ENCODE measurements at regions not wholly inside any gene's neighbourhood (a gene's known extent, or its start where the extent isn't known, plus 50 kb on each side); places are given as distances from the start of the nearest gene placed in this dataset.

DNA sequence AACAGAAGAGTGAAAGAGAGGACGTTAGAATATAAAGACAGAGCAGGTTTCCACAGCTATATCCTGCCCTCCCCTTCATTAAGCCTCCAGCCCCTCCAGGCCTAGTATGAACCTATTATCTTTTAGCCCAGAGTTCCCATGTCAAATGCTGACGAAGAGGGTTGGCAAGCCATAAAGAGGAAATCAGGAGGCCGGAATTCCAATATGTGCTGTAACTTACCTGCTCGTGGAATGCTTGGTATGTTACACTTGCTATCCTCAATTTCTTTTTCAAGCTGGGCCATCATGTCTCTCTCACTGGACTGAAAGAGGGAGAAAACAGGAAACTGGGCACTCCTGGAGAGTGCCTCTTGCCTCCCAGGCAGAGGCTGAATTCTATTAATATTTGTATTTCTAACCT, 264.1 kb downstream of the TRIB2 start:
- Histone ChIP-seq H3K27ac (ENCODE audit: low read depth in 1 of 3, low read length in 2 of 3) (no peak overlapping the region), H3K9me3 (ENCODE audit: control insufficient read depth in 2 of 2, insufficient read depth in 1 of 2, low read depth in 1 of 2, low read length in 1 of 2) (no peaks in the 10 kb centered on the region), H3K4me1 (ENCODE audit: control insufficient read depth in 3 of 3, insufficient read depth in 2 of 3, low read depth in 1 of 3, low read length in 2 of 3) (no peaks in the 10 kb centered on the region), H3K27me3 (ENCODE audit: control insufficient read depth in 3 of 3, insufficient read depth in 3 of 3, low read length in 3 of 3) (peaks cover 0 to 3% (median 0%) of the 10 kb centered on the region in 3 donors), H3K36me3 (ENCODE audit: control insufficient read depth in 3 of 3, insufficient read depth in 2 of 3, low read depth in 1 of 3, low read length in 3 of 3) (no peaks in the 10 kb centered on the region), H3K4me3 (ENCODE audit: low read depth in 1 of 3, low read length in 3 of 3) (no peak overlapping the region)
- DNase-seq (no peak), FAIRE-seq (no peak)
- 73 to 80% (median 74%) methylated on average over 4 of the region's 4 CpGs for WGBS, 3 donors

DNA sequence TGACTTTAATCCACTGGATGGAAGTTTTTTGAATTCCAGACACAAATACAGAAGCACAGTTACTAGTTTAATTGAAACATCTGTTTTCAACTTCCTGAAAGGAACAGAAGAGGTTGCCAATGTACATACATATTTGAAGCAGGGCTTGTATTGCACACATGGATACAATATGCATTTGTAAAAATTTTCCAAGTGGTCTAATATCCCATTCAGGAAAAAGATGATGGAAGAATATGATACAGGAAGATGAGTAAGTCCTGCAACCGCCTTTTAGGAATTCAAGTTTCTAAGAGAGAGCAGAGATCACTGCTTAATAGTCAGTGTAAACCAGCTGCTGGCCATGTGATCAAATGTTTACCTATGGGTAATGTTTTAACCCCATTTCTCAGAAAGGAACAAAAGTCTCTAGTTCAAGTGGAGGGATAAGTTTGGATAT, 265.4 kb downstream of the TRIB2 start:
- Histone ChIP-seq H3K36me3 (ENCODE audit: control insufficient read depth in 3 of 3, insufficient read depth in 2 of 3, low read depth in 1 of 3, low read length in 3 of 3) (no peaks in the 10 kb centered on the region), H3K27me3 (ENCODE audit: control insufficient read depth in 3 of 3, insufficient read depth in 3 of 3, low read length in 3 of 3) (peaks cover 0 to 3% (median 0%) of the 10 kb centered on the region in 3 donors), H3K4me1 (ENCODE audit: control insufficient read depth in 3 of 3, insufficient read depth in 2 of 3, low read depth in 1 of 3, low read length in 2 of 3) (no peaks in the 10 kb centered on the region), H3K27ac (ENCODE audit: low read depth in 1 of 3, low read length in 2 of 3) (no peak overlapping the region), H3K9me3 (ENCODE audit: control insufficient read depth in 2 of 2, insufficient read depth in 1 of 2, low read depth in 1 of 2, low read length in 1 of 2) (no peaks in the 10 kb centered on the region), H3K4me3 (ENCODE audit: low read depth in 1 of 3, low read length in 3 of 3) (no peak overlapping the region)
- WGBS, 3 donors: 29 to 51% (median 44%) methylated on average over 1 of the region's 1 CpG
- FAIRE-seq: no peak
- no peak for DNase-seq

DNA sequence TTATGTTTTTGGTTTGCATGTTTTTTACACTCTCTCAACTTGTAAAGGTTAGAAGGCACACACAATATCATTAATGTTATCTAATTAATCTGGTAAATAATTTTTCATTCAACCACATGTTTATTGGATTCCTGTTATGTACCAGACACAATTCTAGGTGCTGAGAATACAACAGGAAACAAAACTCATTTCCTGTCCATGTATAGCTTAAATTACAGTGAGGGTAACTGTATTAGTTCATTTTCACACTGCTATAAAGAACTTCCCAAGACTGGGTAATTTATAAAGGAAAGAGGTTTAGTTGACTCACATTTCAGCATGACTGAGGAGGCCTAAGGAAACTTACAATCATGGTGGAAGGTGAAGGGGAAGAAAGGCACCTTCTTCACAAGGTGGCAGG, 270.5 kb downstream of the TRIB2 start:
- Histone ChIP-seq H3K27me3 (ENCODE audit: control insufficient read depth in 3 of 3, insufficient read depth in 3 of 3, low read length in 3 of 3) (no peaks in the 10 kb centered on the region), H3K9me3 (ENCODE audit: control insufficient read depth in 2 of 2, insufficient read depth in 1 of 2, low read depth in 1 of 2, low read length in 1 of 2) (no peaks in the 10 kb centered on the region), H3K4me3 (ENCODE audit: low read depth in 1 of 3, low read length in 3 of 3) (no peak overlapping the region), H3K27ac (ENCODE audit: low read depth in 1 of 3, low read length in 2 of 3) (no peak overlapping the region), H3K36me3 (ENCODE audit: control insufficient read depth in 3 of 3, insufficient read depth in 2 of 3, low read depth in 1 of 3, low read length in 3 of 3) (no peaks in the 10 kb centered on the region), H3K4me1 (ENCODE audit: control insufficient read depth in 3 of 3, insufficient read depth in 2 of 3, low read depth in 1 of 3, low read length in 2 of 3) (no peaks in the 10 kb centered on the region)
- peak in 1 of 2 donors; percentile 7 for DNase-seq
- FAIRE-seq: no peak

DNA sequence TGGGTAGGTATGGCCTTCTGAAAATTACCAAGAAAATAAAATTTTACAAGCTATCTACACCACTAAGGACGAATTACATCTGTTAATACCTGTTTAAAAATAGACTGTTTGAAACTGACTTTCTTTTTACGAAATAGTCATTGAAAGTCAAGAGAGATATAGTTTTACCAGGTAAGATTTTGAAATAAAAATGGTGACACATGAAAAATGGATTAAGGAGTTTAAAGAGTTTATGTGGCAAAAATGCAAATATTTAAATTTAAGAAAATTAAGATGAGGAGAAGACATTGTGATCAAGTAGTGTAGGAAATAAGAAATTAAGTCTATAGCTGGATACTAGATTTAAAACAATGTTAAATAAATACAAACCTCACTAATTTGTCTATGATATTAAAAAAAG, 271.5 kb downstream of the TRIB2 start:
- Histone ChIP-seq H3K36me3 (ENCODE audit: control insufficient read depth in 3 of 3, insufficient read depth in 2 of 3, low read depth in 1 of 3, low read length in 3 of 3) (no peaks in the 10 kb centered on the region), H3K4me1 (ENCODE audit: control insufficient read depth in 3 of 3, insufficient read depth in 2 of 3, low read depth in 1 of 3, low read length in 2 of 3) (no peaks in the 10 kb centered on the region), H3K4me3 (ENCODE audit: low read depth in 1 of 3, low read length in 3 of 3) (no peak overlapping the region), H3K9me3 (ENCODE audit: control insufficient read depth in 2 of 2, insufficient read depth in 1 of 2, low read depth in 1 of 2, low read length in 1 of 2) (no peaks in the 10 kb centered on the region), H3K27ac (ENCODE audit: low read depth in 1 of 3, low read length in 2 of 3) (no peak overlapping the region), H3K27me3 (ENCODE audit: control insufficient read depth in 3 of 3, insufficient read depth in 3 of 3, low read length in 3 of 3) (no peaks in the 10 kb centered on the region)
- WGBS, 3 donors: 73 to 87% (median 80%) methylated on average over 2 of the region's 2 CpGs
- DNase-seq: no peak
- FAIRE-seq: no peak

DNA sequence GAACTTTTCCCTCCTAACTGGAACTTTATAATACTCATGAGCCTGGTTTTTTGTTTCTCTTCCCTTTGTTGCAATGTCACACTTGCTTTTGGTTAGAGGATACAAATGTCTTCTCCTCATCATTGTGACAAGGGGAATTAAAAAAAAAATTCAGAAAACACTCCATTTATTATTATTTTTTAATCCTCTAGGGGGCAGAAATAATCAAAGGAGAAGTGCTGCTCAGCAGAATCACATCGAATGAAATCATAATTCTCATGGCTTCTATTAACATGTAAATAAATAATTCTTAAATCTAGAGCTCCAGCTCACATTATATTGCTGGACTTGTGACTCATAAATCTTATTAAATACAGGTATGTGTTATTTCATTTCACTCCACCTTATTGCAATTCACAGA, 273.8 kb downstream of the TRIB2 start:
- H3K36me3 ChIP-seq (ENCODE audit: control insufficient read depth in 3 of 3, insufficient read depth in 2 of 3, low read depth in 1 of 3, low read length in 3 of 3): no peaks in the 10 kb centered on the region
- H3K4me3 ChIP-seq (ENCODE audit: low read depth in 1 of 3, low read length in 3 of 3): no peak overlapping the region
- 13 to 44% (median 26%) methylated on average over 1 of the region's 1 CpG for WGBS, 3 donors
- H3K4me1 ChIP-seq (ENCODE audit: control insufficient read depth in 3 of 3, insufficient read depth in 2 of 3, low read depth in 1 of 3, low read length in 2 of 3): no peaks in the 10 kb centered on the region
- FAIRE-seq (no peak), DNase-seq (no peak)
- no peaks in the 10 kb centered on the region for H3K9me3 ChIP-seq (ENCODE audit: control insufficient read depth in 2 of 2, insufficient read depth in 1 of 2, low read depth in 1 of 2, low read length in 1 of 2)
- H3K27ac ChIP-seq (ENCODE audit: low read depth in 1 of 3, low read length in 2 of 3): no peak overlapping the region
- H3K27me3 ChIP-seq (ENCODE audit: control insufficient read depth in 3 of 3, insufficient read depth in 3 of 3, low read length in 3 of 3): no peaks in the 10 kb centered on the region

DNA sequence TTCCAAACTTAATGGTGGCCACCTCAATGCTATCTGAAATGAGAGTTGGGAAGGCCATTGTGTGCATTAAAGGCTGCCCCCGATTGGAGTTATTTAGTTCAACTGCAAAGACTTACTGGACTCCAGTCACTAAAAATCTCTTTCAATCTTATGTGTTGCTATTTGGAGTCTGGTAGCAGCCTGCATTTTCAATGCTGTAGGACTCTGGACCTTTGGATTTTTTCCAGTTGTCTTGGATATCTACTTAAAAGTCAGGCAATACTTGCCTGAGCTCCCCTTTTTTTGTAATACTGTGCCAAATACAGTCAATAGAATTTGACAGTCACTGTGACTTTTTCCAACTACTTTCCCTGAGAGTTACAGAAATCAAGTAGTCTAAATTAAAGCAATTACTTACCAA, 281.9 kb downstream of the TRIB2 start:
- Histone ChIP-seq H3K4me3 (ENCODE audit: low read depth in 1 of 3, low read length in 3 of 3) (no peak overlapping the region), H3K9me3 (ENCODE audit: control insufficient read depth in 2 of 2, insufficient read depth in 1 of 2, low read depth in 1 of 2, low read length in 1 of 2) (no peaks in the 10 kb centered on the region), H3K27me3 (ENCODE audit: control insufficient read depth in 3 of 3, insufficient read depth in 3 of 3, low read length in 3 of 3) (no peaks in the 10 kb centered on the region), H3K36me3 (ENCODE audit: control insufficient read depth in 3 of 3, insufficient read depth in 2 of 3, low read depth in 1 of 3, low read length in 3 of 3) (no peaks in the 10 kb centered on the region), H3K27ac (ENCODE audit: low read depth in 1 of 3, low read length in 2 of 3) (no peak overlapping the region), H3K4me1 (ENCODE audit: control insufficient read depth in 3 of 3, insufficient read depth in 2 of 3, low read depth in 1 of 3, low read length in 2 of 3) (no peaks in the 10 kb centered on the region)
- FAIRE-seq (no peak), DNase-seq (no peak)
- 17 to 72% (median 34%) methylated on average over 1 of the region's 1 CpG for WGBS, 3 donors

DNA sequence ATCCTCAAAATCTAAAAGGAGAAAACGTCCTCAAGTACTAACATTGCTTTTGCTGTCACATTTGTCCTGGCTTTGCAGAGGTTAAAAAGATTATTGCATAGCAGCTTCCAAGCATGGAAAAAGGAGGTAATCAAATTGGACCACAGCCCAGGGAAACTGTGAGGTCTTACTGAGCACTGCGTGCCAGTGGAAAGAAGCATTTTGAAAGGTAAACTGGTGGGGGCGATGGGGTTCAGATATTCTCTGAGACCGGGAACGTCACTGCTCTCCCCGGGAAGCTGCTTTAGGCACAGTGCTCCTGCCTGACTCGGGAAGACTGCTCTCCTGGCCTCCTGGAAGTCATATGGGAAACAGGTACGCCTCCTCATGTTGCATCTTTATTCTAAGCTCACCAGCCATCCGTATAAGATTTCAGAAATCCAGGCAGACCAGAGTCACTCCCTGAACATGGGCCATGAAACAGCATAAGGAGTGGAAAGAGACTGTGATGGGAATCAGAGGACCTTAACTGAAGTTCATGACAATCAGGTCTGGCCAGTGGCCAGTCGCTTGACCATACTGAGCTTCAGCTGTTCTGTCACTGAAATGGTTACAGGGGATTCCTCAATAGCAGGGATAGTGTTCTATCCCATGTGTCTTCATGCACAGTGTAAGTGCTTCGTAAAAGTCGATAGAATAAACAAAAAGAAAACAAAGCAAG, 284.1 kb downstream of the TRIB2 start:
- peak overlapping the region in 1 of 3 donors; percentile 21 for H3K27ac ChIP-seq (ENCODE audit: low read depth in 1 of 3, low read length in 2 of 3)
- WGBS, 3 donors: 44 to 56% (median 52%) methylated on average over 12 of the region's 12 CpGs
- H3K36me3 ChIP-seq (ENCODE audit: control insufficient read depth in 3 of 3, insufficient read depth in 2 of 3, low read depth in 1 of 3, low read length in 3 of 3): no peaks in the 10 kb centered on the region
- H3K4me1 ChIP-seq (ENCODE audit: control insufficient read depth in 3 of 3, insufficient read depth in 2 of 3, low read depth in 1 of 3, low read length in 2 of 3): no peaks in the 10 kb centered on the region
- DNase-seq: peak in 1 of 2 donors; percentile 10
- no peak overlapping the region for H3K4me3 ChIP-seq (ENCODE audit: low read depth in 1 of 3, low read length in 3 of 3)
- no peaks in the 10 kb centered on the region for H3K9me3 ChIP-seq (ENCODE audit: control insufficient read depth in 2 of 2, insufficient read depth in 1 of 2, low read depth in 1 of 2, low read length in 1 of 2)
- H3K27me3 ChIP-seq (ENCODE audit: control insufficient read depth in 3 of 3, insufficient read depth in 3 of 3, low read length in 3 of 3): no peaks in the 10 kb centered on the region
- FAIRE-seq: no peak

DNA sequence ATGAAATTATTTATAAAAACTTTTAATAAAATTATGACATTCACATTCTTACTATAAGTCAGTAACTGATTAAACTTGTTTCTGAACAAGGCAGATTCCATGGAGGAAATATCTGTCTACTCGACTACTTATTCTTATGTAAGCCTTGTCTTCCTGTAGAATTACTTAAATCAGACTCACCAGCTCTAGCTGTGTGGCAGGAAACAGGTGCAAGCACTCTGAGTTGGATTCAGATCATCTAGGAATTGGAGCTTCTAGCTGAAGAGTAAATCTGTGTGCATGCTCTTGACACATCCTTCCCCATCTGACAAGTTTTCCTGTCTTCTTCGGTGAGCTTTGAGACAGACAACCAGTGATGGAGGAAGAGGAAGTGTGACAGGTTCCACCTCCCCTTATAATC, 284.7 kb downstream of the TRIB2 start:
- Histone ChIP-seq H3K4me3 (ENCODE audit: low read depth in 1 of 3, low read length in 3 of 3) (no peak overlapping the region), H3K27me3 (ENCODE audit: control insufficient read depth in 3 of 3, insufficient read depth in 3 of 3, low read length in 3 of 3) (no peaks in the 10 kb centered on the region), H3K9me3 (ENCODE audit: control insufficient read depth in 2 of 2, insufficient read depth in 1 of 2, low read depth in 1 of 2, low read length in 1 of 2) (no peaks in the 10 kb centered on the region), H3K4me1 (ENCODE audit: control insufficient read depth in 3 of 3, insufficient read depth in 2 of 3, low read depth in 1 of 3, low read length in 2 of 3) (no peaks in the 10 kb centered on the region), H3K36me3 (ENCODE audit: control insufficient read depth in 3 of 3, insufficient read depth in 2 of 3, low read depth in 1 of 3, low read length in 3 of 3) (no peaks in the 10 kb centered on the region), H3K27ac (ENCODE audit: low read depth in 1 of 3, low read length in 2 of 3) (no peak overlapping the region)
- WGBS, 3 donors: 48 to 67% (median 63%) methylated on average over 2 of the region's 2 CpGs
- DNase-seq (no peak), FAIRE-seq (no peak)
